ENCODE measurements at regions not wholly inside any gene's neighbourhood (a gene's known extent, or its start where the extent isn't known, plus 50 kb on each side); places are given as distances from the start of the nearest gene placed in this dataset.

- FAIRE-seq (no peak), DNase-seq (ENCODE audit: low spot score) (no peak)
Measured at GRCh38 chr6:159118924-159119323, 50.3 kb upstream of the FNDC1 start.

GRCh38 chr6:159117563-159117962, 51.6 kb upstream of the FNDC1 start:
- FAIRE-seq: no peak
- no peak for DNase-seq (ENCODE audit: low spot score)

GRCh38 chr6:159117046-159117445, 52.2 kb upstream of the FNDC1 start:
- FAIRE-seq (no peak), DNase-seq (ENCODE audit: low spot score) (no peak)

- DNase-seq (ENCODE audit: low spot score) (no peak), FAIRE-seq (no peak)
Measured at GRCh38 chr6:159116343-159116742, 52.9 kb upstream of the FNDC1 start.

GRCh38 chr6:159114569-159114968, 54.6 kb upstream of the FNDC1 start:
- no peak for DNase-seq (ENCODE audit: low spot score)
- FAIRE-seq: no peak

GRCh38 chr6:159113223-159113622, 56.0 kb upstream of the FNDC1 start:
- DNase-seq (ENCODE audit: low spot score) (no peak), FAIRE-seq (no peak)

- DNase-seq (ENCODE audit: low spot score) (no peak), FAIRE-seq (no peak)
Measured at GRCh38 chr6:159112714-159113113, 56.5 kb upstream of the FNDC1 start.

- FAIRE-seq: no peak
Measured at GRCh38 chr6:159110748-159111147, 58.5 kb upstream of the FNDC1 start.

GRCh38 chr6:159110013-159110412, 59.2 kb upstream of the FNDC1 start:
- peak; percentile 11 for DNase-seq (ENCODE audit: low spot score)
- no peak for FAIRE-seq

More at GRCh38 chr6:159110748-159111147, 58.5 kb upstream of the FNDC1 start:
- no peak for DNase-seq (ENCODE audit: low spot score)

- FAIRE-seq (no peak), DNase-seq (ENCODE audit: low spot score) (no peak)
Measured at GRCh38 chr6:159109391-159109790, 59.8 kb upstream of the FNDC1 start.

- no peak for DNase-seq (ENCODE audit: low spot score)
- no peak for FAIRE-seq
Measured at GRCh38 chr6:159108426-159108985, 60.7 kb upstream of the FNDC1 start.

- FAIRE-seq: no peak
- no peak for DNase-seq (ENCODE audit: low spot score)
Measured at GRCh38 chr6:159107451-159108260, 61.5 kb upstream of the FNDC1 start.

- DNase-seq (ENCODE audit: low spot score): no peak
Measured at GRCh38 chr6:159106627-159107241, 61.9 kb upstream of the TAGAP start.

GRCh38 chr6:159105716-159106115, 60.9 kb upstream of the TAGAP start:
- DNase-seq (ENCODE audit: low spot score) (no peak), FAIRE-seq (no peak)

More at GRCh38 chr6:159106627-159107241, 61.9 kb upstream of the TAGAP start:
- no peak for FAIRE-seq

- FAIRE-seq (no peak), DNase-seq (ENCODE audit: low spot score) (no peak)
Measured at GRCh38 chr6:159104931-159105330, 60.1 kb upstream of the TAGAP start.

GRCh38 chr6:159104163-159104925, 59.6 kb upstream of the TAGAP start:
- DNase-seq (ENCODE audit: low spot score) (peak; percentile 11), FAIRE-seq (no peak)

- DNase-seq (ENCODE audit: low spot score) (no peak), FAIRE-seq (no peak)
Measured at GRCh38 chr6:159103396-159104162, 58.8 kb upstream of the TAGAP start.

- DNase-seq (ENCODE audit: low spot score) (no peak), FAIRE-seq (no peak)
Measured at GRCh38 chr6:159102373-159103160, 57.8 kb upstream of the TAGAP start.

- FAIRE-seq: no peak
- DNase-seq (ENCODE audit: low spot score): no peak
Measured at GRCh38 chr6:159101656-159102055, 56.9 kb upstream of the TAGAP start.

Measured in RCC 7860 (cell line).